CD4-positive, alpha-beta T cell treated with Interleukin-6 for 4 hours (primary cell): ENCODE measurements at regions not wholly inside any gene's neighbourhood (a gene's known extent, or its start where the extent isn't known, plus 50 kb on each side); places are given as distances from the start of the nearest gene placed in this dataset.
"Not testable (repeated sequence)": the region's sequence is repeated elsewhere in the genome, so short reads cannot be mapped to it uniquely, and the experiment has no call there.

Experiments used
- DNase-seq: peaks from one replicate; pipeline ENCODE4 v3.0.0-alpha.2; 2020; ENCODE audit warnings: mixed read lengths

DNA sequence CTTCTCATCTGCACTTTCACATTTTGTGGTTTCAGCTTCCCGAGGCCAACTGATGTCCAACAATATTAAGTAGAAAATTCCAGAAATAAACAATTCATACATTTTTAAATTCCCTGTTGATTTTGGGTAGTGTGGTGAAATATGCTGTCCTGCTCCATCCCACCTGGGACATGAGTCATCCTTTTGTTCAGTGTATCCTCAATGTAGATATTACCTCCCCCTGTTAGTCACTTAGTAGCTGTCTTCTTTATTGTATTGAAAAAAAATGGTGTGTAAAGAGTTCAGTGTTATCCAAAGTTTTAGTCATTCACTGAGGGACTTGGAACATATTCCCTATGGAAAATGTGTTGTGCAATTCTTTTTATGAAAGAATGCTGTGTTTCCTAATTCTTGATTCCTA lies 348.1 kb downstream of the SOCS6 start:
- DNase-seq, result no peak

DNA sequence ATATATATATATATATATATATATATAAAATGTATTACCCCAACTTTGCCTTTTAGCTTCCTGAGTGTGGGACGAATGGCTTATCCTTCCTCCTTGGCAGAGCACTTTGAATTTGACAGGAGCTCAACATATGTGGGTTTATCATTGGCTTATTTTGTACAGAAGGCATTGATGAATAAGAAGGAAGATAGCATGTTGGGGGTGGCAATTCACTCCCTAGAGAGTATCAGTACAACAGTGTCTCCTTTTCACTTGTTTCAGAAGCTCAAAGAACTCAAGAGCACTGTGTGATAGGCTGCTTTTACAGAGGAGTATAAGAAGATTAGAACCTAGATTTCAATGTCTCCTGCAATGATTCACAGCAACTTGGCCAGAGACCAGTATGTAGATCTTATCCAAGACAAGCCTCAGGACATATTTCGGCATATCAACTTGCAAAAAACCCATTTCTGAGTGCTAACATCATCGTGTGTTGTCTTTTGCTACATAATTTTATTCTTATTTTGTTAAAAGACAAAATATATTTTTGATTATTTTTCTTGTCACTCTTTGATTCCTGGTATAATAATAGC lies 345.8 kb downstream of the SOCS6 start:
- DNase-seq, result no peak

DNA sequence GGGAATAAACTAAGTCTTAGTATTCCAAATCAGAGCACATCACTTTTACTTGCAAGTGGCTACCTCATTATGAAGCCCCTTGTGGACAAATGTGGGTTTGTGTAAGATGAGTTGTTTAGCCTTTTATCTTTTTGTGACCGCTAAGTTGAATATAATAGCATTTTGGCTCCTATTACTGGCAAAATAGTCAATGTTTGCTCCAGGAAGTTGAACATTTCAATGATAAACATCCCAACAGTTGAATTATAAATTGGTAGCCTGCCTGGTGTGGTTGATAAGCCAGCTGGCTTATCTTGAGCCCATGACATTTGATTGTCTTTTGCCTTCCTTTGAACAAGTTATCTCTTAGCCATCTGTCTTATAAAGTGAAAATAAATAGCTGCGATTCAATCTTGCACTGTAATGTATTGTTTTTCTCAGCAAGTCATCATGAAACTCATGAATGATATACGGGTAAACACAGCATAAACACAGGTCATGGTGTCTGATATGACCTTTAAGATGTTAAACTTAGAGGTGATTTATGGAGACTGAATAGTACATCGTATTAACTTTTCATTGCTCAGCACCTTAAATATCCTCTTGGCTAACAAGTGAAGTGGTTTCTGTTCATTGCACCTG lies 338.4 kb downstream of the SOCS6 start:
- DNase-seq, result no peak

DNA sequence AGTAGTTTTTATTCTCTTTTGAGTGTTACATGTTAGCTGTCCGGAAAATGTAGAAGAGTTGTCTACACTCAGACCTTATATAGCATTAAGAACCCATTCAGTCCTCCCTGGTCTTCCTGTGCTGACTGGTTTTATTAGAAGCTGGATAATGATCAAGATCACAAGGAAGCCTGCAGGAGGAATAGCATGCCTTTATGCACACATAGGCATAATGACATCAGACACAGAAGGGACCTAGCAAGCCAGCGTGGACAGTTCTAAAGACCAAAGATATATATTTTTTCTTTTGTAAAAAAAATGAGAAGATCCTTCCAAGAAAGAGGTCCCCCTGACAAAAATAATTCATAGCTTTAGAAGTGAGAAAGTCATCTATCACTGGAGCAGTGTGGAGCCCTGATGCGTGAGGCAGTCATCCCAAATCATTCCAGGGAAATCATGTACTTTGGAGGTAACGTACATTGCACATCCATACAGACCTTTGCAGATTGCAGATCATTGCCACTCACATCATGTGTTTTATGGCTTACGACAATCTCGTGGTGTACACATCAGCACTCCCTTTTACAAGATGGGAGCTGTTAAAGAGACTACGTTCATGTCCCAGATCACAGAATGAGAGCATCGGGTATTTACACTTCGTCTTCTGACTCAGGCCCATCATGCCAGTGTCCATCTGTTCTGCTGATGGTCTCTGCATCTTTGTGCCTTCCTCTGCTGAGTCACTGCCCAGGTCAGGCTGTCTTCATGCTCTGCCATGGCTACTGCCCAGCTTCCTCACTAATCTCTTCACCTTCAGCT lies 334.0 kb downstream of the SOCS6 start:
- no peak for DNase-seq

DNA sequence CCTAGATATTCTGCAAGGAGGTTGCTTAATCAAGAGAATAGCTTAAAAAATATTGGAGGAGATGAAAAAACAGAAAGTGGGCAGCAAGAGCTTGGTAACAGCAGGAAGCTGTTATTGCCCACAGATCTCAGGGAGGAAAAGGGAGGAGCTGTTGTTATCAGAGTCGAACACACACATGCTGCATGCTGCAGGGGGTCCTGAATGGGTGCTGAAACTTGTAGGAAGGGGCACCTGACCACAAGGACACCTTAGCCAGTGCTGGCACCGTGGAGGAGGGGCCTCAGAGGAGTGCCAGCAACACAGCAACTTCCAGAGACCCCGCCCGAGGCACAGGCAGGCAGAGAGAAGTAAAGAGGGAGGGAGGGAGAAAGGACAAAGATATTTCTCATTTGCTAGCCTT lies 332.9 kb downstream of the SOCS6 start:
- DNase-seq, result peak; percentile 54

DNA sequence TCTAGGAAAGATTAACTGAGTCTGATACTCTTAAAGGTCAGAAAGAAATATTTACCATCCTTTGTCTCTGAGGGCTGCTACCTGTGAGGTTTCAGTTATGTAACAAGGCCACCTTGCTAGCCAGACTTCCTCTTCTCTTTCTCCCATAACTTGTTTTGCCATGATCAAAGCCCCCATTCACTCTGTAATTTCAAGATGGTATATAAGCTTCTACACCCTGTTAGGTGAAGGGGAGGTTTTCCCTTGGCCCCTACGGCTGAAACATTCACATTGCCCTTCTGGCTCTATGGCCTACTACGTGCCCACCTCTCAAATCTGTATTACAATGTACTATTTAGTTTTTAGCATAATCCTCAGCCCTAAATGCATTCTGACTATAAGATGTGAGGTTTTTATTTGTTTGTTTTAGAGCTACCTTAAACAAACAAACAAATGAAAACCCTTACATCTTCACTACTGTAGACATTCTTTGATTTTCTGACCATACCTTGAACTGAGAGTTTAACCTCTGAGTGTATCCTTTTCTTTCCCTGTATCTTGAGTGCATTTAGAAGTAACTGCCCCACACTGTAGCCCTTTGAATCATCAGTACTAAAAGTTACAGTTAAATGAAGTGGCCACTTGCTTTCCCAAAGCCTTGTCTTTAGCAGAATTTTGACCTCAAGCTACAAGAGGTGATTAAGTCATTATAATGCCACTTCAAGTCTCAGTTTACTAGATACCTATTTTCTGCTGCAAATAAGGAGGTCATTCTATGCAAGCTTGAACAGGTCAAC lies 332.2 kb downstream of the SOCS6 start:
- DNase-seq, result no peak

DNA sequence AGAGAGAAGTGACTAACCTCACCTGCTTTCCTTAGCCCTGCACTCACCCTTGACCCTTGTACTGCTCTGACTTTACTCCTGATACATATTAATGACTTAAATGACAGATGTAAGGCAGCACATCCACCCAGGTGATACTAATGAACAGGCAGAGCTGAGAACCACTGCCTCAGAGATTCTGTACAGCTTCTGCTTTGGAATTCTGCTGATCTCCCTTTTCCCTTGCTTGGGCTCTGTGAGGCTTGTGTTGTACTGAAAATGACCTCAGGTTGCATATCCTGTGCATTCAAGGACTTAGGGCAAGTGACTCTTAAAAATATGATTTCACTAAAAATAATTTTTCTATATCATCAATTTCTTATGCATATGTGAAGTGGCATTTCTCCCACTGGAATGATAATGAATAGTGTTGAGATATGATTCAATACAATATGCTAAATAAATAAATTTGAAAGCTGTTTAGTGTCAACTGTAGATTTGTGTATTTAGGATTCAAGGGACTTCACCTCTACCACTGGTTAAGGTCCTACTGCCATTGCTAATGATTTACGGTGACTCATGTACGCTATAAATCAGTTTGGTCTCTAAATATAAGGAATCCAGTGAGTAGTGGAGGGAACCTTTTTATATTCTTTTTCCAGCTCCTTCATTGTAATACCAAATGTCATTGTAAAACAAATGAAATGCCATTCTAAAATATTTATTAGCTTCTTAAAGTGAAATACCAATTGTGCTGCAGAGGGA lies 328.3 kb downstream of the SOCS6 start:
- no peak for DNase-seq

DNA sequence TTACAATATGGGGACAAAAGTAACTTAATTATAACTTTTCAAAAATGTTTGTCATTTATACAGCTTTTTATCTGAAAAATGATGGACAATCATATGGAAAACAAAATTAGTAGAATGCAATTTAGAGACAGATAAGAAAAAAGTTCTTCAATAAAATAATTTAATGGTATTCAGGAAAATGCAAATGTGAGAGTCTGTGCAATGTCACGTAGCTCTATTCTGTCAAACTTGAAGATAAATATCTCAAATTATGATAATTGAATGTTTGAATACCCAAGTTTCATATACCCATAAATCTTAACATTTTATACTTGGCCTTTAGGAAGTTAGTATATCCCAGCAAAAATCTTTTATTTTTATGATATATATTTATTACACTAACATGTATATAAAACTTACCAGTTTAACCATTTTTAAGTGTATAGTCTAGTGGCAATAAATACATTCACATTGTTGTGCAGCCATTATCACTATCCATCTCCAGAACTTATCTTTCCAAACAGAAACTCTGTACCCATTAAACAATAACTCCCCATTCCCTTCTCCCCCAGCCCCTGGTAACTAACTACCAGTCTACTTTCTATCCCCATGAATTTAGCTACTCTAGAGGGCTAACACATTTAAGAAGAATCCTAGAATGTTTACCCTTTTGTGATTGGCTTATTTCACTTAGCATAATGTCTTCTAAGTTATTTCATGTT lies 311.5 kb downstream of the SOCS6 start:
- DNase-seq, result no peak

DNA sequence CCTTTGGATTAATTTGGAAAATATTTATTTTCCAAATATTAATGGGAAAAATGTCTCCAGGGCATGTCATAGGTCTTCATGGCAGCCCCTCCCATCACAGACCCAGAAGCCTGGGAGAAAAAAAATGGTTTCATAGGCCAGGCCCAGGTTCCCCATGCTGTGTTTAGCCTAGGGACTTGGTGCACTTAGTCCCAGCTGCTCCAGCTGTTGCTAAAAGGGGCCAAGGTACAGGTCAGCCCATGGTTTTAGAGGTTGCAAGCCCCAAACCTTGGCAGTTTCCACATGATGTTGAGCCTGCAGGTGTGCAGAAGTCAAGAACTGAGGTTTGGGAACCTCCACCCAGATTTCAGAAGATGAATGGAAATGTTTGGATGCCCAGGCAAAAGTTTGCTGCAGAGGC lies 309.6 kb downstream of the SOCS6 start:
- DNase-seq, result no peak

DNA sequence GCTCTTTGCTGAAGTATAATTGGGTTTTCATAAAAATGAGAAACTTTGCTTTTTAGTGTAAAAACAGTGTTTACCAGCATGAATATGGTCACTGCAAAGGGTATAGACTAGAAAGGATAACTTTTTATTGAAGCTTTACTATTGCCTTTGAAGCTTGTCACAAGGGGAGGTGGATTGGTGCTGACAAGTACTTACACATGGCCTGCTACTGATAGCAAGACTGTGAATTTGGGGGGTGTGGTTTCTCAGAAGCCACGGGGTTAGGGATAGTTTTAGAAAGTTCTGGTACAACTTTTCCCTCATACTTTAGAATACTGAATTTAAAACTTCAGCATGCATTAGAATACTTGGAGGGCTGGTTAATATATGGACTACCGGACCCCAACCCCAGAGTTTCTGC lies 294.1 kb downstream of the SOCS6 start:
- DNase-seq, result no peak

DNA sequence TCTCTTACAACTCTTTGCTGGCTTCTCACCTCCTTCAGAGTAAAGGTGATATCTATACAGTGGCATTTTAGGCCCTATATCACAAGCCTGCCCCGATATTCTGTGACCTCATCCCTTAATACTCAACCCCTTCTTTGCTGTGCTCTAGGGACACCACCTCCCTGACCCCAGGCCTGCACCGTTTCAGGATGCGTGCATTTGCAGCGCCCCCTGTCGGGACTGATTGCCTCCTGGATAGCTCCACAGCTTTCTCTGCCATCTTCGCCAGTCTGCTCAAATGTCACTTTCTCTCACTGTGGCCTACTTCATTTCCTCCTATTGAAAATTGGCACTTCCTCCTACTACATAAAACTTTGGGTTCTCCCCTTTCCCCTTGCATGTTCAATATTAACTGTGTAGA lies 289.6 kb downstream of the SOCS6 start:
- peak; percentile 6 for DNase-seq

DNA sequence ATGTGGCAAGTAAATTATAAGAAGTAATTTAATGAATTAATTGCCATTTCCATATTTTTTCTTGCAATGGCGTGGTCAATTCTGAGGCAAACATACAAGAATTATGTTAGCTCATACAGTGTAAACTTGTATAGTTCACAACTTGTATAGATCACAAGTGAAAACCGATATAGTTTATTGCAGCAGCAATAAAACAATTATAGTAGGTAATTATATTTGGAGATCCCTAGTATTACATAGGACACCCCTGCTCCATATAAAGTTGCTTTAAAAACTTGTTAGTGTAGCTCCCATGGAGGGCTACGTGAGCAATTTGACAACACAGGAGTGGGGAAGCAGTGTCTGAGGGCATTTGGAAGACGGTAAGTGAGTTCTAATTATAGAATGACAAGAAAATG lies 288.2 kb downstream of the SOCS6 start:
- DNase-seq, result no peak

DNA sequence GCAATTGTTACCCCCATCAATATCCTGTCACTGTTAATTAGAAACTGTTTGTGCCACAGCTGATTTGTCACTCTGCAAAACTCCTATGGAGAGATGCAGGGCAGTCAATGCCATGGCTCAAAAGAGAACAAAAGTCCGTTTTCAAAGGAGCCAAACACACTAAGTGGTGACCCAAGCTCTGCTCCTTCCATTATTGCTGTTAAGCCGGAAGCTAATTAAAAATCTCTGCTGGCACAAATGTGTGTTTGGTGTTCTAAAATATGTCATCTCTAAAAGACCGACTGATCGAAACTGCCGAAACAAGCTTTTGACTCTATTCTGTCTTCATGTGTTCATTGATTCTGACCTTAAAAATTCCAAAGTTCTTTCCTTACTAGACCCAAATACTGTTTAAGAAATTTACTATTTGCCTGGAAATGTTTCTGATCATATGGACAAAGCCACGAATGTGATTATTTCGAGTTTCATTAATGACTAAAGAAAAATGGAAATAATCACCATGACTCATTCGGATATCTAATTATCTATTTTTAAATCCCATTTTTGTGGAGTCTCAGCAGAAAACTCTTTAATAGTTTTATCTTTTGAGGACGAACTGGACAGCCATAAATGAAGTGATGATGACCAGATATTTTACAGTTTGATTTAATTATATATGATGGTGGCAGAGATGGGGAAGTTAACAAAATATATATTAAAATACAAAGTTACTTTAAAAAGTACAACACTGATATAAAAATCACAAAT lies 287.6 kb downstream of the SOCS6 start:
- no peak for DNase-seq

DNA sequence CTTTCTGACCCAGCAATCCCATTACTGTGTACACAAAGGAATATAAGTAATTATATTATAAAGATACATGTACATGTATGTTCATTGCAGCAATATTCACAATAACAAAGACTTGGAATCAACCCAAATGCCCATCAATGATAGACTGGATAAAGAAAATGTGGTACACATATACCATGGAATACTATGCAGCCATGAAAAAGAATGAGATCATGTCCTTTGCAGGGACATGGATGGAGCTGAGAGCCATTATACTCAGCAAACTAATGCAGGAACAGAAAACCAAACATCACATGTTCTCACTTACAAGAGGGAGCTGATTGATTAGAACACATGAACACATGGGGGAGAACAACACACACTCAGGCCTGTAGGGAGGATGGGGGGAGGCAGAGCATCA lies 286.1 kb downstream of the SOCS6 start:
- not testable (repeated sequence) for DNase-seq

DNA sequence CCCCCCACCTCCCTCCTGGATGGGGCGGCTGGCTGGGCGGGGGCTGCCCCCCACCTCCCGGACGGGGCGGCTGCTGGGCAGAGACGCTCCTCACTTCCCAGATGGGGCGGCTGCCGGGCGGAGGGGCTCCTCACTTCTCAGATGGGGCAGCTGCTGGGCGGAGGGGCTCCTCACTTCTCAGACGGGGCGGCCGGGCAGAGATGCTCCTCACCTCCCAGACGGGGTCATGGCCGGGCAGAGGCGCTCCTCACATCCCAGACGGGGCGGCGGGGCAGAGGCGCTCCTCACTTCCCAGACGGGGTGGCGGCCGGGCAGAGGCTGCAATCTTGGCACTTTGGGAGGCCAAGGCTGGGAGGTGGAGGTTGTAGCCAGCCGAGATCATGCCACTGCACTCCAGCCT lies 280.8 kb downstream of the SOCS6 start:
- DNase-seq, result not testable (repeated sequence)

DNA sequence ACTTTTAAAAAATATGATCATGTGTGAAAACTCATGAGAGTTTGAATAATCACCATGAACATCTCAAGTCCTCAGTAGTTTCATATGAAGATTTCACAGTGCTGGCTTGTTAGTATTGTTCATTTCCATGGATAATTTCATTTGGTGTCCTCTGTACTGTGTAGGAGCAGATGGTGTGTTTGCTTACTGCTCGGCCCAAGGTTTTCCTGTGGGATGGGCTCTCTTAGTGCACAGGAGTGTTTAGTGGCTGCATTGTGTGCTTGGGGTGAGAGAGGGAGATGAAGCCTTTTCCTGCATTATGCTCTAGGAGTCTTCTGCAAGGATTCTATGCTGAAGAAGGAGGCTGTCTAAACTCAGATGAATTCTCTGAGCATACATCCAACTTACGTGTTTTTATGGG lies 270.6 kb downstream of the SOCS6 start:
- DNase-seq, result no peak

DNA sequence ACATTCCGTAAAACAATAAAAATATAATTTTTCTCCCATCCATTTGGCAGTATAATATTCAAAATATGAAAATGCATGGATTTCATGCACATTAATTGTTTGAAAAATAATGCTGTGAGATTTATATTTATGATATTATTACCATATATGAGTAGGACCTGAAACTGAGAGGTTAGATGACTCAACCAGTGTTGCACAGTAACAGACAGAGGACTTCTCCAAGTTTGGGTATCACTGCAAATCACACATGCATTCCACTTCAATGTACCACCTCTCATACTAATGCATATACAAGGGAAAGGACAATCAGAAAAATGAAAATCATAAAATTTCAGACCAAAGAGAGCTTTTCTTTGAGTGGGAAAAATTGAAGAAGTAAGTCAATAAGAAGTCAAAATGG lies 269.5 kb downstream of the SOCS6 start:
- no peak for DNase-seq

DNA sequence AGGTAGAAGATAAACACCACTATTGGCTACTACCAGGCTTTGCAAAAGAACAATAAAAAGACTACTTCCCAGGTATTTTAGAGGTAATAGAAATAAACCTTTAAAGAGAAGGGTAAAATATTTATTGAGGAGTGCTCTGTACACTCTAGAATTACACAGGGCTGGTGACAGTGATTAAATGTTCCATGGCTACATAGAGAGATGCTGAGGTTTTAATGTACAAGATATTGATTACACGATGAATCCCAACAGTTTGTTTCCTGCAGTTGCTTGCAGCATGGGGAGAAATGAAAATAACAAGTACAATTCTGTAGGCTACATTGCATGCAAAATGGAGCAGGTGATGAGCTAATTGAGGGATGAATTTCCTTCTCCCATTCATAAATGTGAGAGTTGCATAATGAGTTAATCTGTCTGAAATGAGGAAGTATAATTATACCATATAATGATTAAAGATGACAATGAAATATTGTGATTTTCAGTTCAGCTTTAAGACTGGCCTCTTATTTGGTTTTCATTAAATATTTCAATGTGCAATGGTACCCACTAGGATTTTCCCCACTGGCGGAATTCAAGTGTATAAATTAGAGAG lies 266.1 kb downstream of the SOCS6 start:
- DNase-seq, result no peak

DNA sequence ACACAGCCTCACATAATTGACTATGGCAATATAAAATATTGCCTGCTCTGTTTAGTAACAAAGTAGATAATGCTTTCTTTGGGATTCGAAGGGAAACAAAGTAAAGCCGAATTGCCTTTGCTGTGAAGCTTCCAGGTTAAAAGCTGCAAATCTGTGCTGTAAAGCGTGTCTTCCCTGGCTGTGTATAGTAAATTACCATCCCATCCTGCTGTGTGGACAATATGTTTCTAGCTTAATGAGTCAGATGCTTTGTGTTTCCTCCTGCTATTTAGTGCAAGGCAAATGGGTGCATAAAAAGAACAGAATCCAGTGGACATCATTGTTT lies 265.1 kb downstream of the SOCS6 start:
- no peak for DNase-seq

DNA sequence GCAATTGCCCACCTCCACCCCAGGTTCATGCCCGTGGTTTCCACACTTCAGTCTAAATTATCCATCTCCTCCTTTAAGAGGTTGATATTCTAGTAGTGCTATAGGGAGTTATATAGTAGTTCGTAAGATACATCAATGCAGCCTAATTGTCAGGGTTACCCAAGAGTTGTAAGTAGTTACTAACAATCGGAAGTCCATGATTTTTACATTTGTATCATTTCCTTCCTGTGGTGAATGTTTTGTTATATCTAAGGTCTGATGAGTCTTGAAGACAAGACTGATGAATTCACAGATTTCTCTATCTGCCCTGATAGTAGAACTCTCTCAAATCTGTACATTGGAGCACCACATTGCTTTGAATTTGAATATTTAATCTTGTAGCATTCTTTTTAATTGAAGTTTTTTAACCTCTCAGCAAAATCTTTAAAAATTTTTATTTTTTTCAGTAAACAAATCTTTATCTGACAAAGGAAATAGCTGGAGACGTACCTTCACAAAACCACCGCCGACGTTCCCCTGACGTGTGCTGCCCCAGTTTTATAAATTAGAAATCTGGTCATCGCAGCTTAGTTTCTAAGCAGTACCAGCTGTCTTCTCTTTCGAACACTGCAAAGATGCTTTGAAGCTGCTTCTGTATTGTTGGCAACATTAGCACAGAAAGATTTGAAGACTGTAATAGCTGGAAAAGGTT lies 264.5 kb downstream of the SOCS6 start:
- DNase-seq, result peak; percentile 2
